ENCODE measurements at regions not wholly inside any gene's neighbourhood (a gene's known extent, or its start where the extent isn't known, plus 50 kb on each side); places are given as distances from the start of the nearest gene placed in this dataset.
"Not testable (repeated sequence)": the region's sequence is repeated elsewhere in the genome, so short reads cannot be mapped to it uniquely, and the experiment has no call there.

GRCh38 chr7:85908051-85908450 lies 721.2 kb upstream of the SEMA3D start:
- no peak overlapping the region for H3K4me3 ChIP-seq (replicated peaks; ENCODE audit: insufficient read depth, low read length)
- H3K27ac ChIP-seq (replicated peaks) = no peak overlapping the region
- no peak for DNase-seq (ENCODE audit: low read depth in 1 of 2, low spot score in 1 of 2)
- TF ChIP-seq POLR2AphosphoS5 (IDR thresholded peaks at IDR 0.05; ENCODE audit: low read depth) = no peak
- no peak for TF ChIP-seq CTCF (IDR thresholded peaks at IDR 0.05; ENCODE audit: insufficient read depth, low read length)
- no peaks in the 10 kb centered on the region for H3K27me3 ChIP-seq (ENCODE audit: insufficient read depth, poor library complexity, severe bottlenecking)

DNA sequence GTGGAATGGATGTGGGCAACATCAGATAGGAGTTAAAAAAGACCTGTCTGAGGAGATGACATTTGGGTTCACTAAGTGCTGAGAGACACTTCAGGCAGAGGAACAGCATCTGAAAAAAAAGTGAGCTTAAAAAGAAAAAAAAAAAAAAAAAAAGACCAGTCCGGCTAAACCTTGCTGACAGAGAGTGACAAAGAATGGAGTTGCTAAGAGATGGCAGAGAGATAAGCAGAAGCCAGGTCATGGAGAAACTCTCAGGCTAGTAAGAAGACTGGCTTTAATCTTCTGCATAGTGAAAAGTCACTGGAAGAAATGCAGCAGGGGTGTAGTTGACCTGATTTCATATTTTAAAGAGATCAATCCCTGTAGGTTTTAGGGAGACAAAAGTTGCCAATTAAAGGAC lies 711.1 kb upstream of the SEMA3D start:
- no peak for DNase-seq (ENCODE audit: low read depth in 1 of 2, low spot score in 1 of 2)
- Histone ChIP-seq H3K4me3 (replicated peaks; ENCODE audit: insufficient read depth, low read length) (no peak overlapping the region), H3K27ac (replicated peaks) (no peak overlapping the region), H3K27me3 (ENCODE audit: insufficient read depth, poor library complexity, severe bottlenecking) (no peaks in the 10 kb centered on the region)
- TF ChIP-seq GABPA (IDR thresholded peaks at IDR 0.05; ENCODE audit: low read depth) = no peak
- no peak for TF ChIP-seq SPI1 (IDR thresholded peaks at IDR 0.05; ENCODE audit: borderline replicate concordance, low read depth)
- TF ChIP-seq CTCF (IDR thresholded peaks at IDR 0.05; ENCODE audit: insufficient read depth, low read length) = no peak
- no peak for TF ChIP-seq POLR2AphosphoS5 (IDR thresholded peaks at IDR 0.05; ENCODE audit: low read depth)
- no peak for TF ChIP-seq REST (IDR thresholded peaks at IDR 0.05; ENCODE audit: insufficient replicate concordance, low read depth)

DNA sequence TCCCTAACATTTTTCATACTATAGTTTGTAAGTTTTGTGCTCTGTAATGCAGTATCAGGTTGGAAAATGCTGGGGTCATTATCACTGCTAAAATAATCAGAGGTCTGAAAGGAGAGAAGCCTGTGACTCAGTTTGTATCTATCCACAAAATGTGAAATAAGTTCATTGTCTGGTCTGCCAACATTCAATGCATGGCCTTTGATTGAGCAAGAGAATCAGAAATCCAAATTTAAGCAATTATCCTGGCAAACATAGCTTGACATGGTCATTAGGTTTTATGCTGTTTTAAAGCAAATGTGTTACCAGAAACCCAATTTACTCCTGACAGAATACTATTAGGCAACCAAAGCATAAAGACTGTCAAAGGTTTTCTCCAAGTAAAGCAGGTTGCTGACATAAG lies 709.7 kb upstream of the SEMA3D start:
- Histone ChIP-seq H3K27ac (replicated peaks) (no peak overlapping the region), H3K4me3 (replicated peaks; ENCODE audit: insufficient read depth, low read length) (no peak overlapping the region), H3K27me3 (ENCODE audit: insufficient read depth, poor library complexity, severe bottlenecking) (no peaks in the 10 kb centered on the region)
- DNase-seq (ENCODE audit: low read depth in 1 of 2, low spot score in 1 of 2) = no peak
- TF ChIP-seq SPI1 (IDR thresholded peaks at IDR 0.05; ENCODE audit: borderline replicate concordance, low read depth) (no peak), POLR2AphosphoS5 (IDR thresholded peaks at IDR 0.05; ENCODE audit: low read depth) (no peak), CTCF (IDR thresholded peaks at IDR 0.05; ENCODE audit: insufficient read depth, low read length) (no peak), REST (IDR thresholded peaks at IDR 0.05; ENCODE audit: insufficient replicate concordance, low read depth) (no peak), GABPA (IDR thresholded peaks at IDR 0.05; ENCODE audit: low read depth) (no peak)

GRCh38 chr7:85895835-85896234 lies 709.0 kb upstream of the SEMA3D start:
- Histone ChIP-seq H3K4me3 (replicated peaks; ENCODE audit: insufficient read depth, low read length) (no peak overlapping the region), H3K27ac (replicated peaks) (no peak overlapping the region), H3K27me3 (ENCODE audit: insufficient read depth, poor library complexity, severe bottlenecking) (no peaks in the 10 kb centered on the region)
- TF ChIP-seq POLR2AphosphoS5 (IDR thresholded peaks at IDR 0.05; ENCODE audit: low read depth) = no peak
- no peak for TF ChIP-seq REST (IDR thresholded peaks at IDR 0.05; ENCODE audit: insufficient replicate concordance, low read depth)
- no peak for TF ChIP-seq SPI1 (IDR thresholded peaks at IDR 0.05; ENCODE audit: borderline replicate concordance, low read depth)
- TF ChIP-seq GABPA (IDR thresholded peaks at IDR 0.05; ENCODE audit: low read depth) = no peak
- no peak for TF ChIP-seq CTCF (IDR thresholded peaks at IDR 0.05; ENCODE audit: insufficient read depth, low read length)
- no peak for DNase-seq (ENCODE audit: low read depth in 1 of 2, low spot score in 1 of 2)

DNA sequence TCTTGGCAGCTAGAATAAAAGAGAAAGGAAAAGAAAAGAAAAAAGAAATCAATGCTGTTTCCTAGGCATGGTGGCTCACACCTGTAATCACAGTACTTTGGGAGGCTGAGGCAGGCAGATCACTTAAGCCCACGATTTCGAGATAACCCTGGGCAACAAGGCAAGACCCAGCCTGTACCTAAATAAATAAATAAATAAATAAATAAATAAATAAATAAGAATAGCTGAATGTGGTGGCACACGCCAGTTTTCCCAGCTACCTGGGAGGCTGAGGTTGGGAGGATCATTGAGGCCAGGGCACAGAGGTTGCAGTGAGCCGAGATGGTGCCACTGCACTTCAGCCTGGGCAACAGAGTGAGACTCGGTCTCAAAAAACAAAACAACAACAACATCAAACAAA lies 705.0 kb upstream of the SEMA3D start:
- H3K27ac ChIP-seq (replicated peaks); DNase-seq (ENCODE audit: low read depth in 1 of 2, low spot score in 1 of 2); H3K27me3 ChIP-seq (ENCODE audit: insufficient read depth, poor library complexity, severe bottlenecking); H3K4me3 ChIP-seq (replicated peaks; ENCODE audit: insufficient read depth, low read length): not testable (repeated sequence)

Measured in HL-60 (cell line).